ENCODE measurements at regions not wholly inside any gene's neighbourhood (a gene's known extent, or its start where the extent isn't known, plus 50 kb on each side); places are given as distances from the start of the nearest gene placed in this dataset.

GRCh38 chr13:22143671-22144070, 472.8 kb downstream of the FGF9 start:
- TF ChIP-seq EZH2 (IDR thresholded peaks at IDR 0.05; ENCODE audit: insufficient read depth, low read length), result no peak
- no peak for TF ChIP-seq CTCF (IDR thresholded peaks at IDR 0.05; ENCODE audit: insufficient read depth, low read depth, low read length)
- peaks cover 4% of the 10 kb centered on the region for H3K27me3 Mint-ChIP-seq (ENCODE audit: low read depth, unreplicated experiment)
- H3K9me3 ChIP-seq (ENCODE audit: insufficient read depth, low read depth, low read length), result peaks cover 5% of the 10 kb centered on the region
- H3K36me3 Mint-ChIP-seq (ENCODE audit: low read depth, unreplicated experiment), result no peaks in the 10 kb centered on the region
- H3K36me3 ChIP-seq (ENCODE audit: insufficient read depth, low read length), result no peaks in the 10 kb centered on the region
- no peak for DNase-seq (ENCODE audit: low read depth)
- no peaks in the 10 kb centered on the region for H4K20me1 ChIP-seq (ENCODE audit: insufficient read depth, low read length)
- no peaks in the 10 kb centered on the region for H3K4me1 ChIP-seq (ENCODE audit: insufficient read depth, low read length)
- H3K79me2 ChIP-seq (ENCODE audit: insufficient read depth, low read length), result no peaks in the 10 kb centered on the region
- H3K27me3 ChIP-seq (ENCODE audit: insufficient read depth, low read length), result no peaks in the 10 kb centered on the region
- FAIRE-seq, result no peak
- H3K27ac ChIP-seq (ENCODE audit: low read depth, low read length), result no peak overlapping the region
- peaks cover 8% of the 10 kb centered on the region for H3K9me3 Mint-ChIP-seq (ENCODE audit: unreplicated experiment)
- no peak overlapping the region for H3K27ac Mint-ChIP-seq (ENCODE audit: unreplicated experiment)
- H3K4me3 Mint-ChIP-seq (ENCODE audit: unreplicated experiment), result no peak overlapping the region
- H3K4me1 Mint-ChIP-seq (ENCODE audit: low read depth, unreplicated experiment), result no peaks in the 10 kb centered on the region
- H3K4me2 ChIP-seq (ENCODE audit: low read length), result no peak overlapping the region
- H3K4me3 ChIP-seq (ENCODE audit: insufficient read depth, low read depth, low read length), result no peak overlapping the region
- H3K9ac ChIP-seq (ENCODE audit: low read length), result no peak overlapping the region
- H2AFZ ChIP-seq (ENCODE audit: low read depth, low read length), result no peak overlapping the region

GRCh38 chr13:22144806-22145205, 473.9 kb downstream of the FGF9 start:
- no peak for DNase-seq (ENCODE audit: low read depth)
- Mint-ChIP-seq H3K9me3 (ENCODE audit: unreplicated experiment) (peaks cover 8% of the 10 kb centered on the region), H3K4me1 (ENCODE audit: low read depth, unreplicated experiment) (no peaks in the 10 kb centered on the region)

More at GRCh38 chr13:22144806-22145205, 473.9 kb downstream of the FGF9 start:
- Histone ChIP-seq H3K4me2 (ENCODE audit: low read length) (no peak overlapping the region), H3K4me1 (ENCODE audit: insufficient read depth, low read length) (no peaks in the 10 kb centered on the region), H3K9ac (ENCODE audit: low read length) (no peak overlapping the region), H3K36me3 (ENCODE audit: insufficient read depth, low read length) (no peaks in the 10 kb centered on the region), H4K20me1 (ENCODE audit: insufficient read depth, low read length) (no peaks in the 10 kb centered on the region), H3K27ac (ENCODE audit: low read depth, low read length) (no peak overlapping the region), H3K79me2 (ENCODE audit: insufficient read depth, low read length) (no peaks in the 10 kb centered on the region), H3K9me3 (ENCODE audit: insufficient read depth, low read depth, low read length) (peaks cover 8% of the 10 kb centered on the region), H3K27me3 (ENCODE audit: insufficient read depth, low read length) (no peaks in the 10 kb centered on the region), H2AFZ (ENCODE audit: low read depth, low read length) (no peak overlapping the region), H3K4me3 (ENCODE audit: insufficient read depth, low read depth, low read length) (no peak overlapping the region)
- peaks cover 2% of the 10 kb centered on the region for H3K27me3 Mint-ChIP-seq (ENCODE audit: low read depth, unreplicated experiment)
- FAIRE-seq, result no peak
- TF ChIP-seq EZH2 (IDR thresholded peaks at IDR 0.05; ENCODE audit: insufficient read depth, low read length), result no peak
- no peak for TF ChIP-seq CTCF (IDR thresholded peaks at IDR 0.05; ENCODE audit: insufficient read depth, low read depth, low read length)
- no peak overlapping the region for H3K4me3 Mint-ChIP-seq (ENCODE audit: unreplicated experiment)
- no peaks in the 10 kb centered on the region for H3K36me3 Mint-ChIP-seq (ENCODE audit: low read depth, unreplicated experiment)
- no peak overlapping the region for H3K27ac Mint-ChIP-seq (ENCODE audit: unreplicated experiment)
